ENCODE measurements at regions not wholly inside any gene's neighbourhood (a gene's known extent, or its start where the extent isn't known, plus 50 kb on each side); places are given as distances from the start of the nearest gene placed in this dataset.
A peak's percentile ranks its signal among the peaks of the same experiment; 100 is the strongest.
"Not testable (repeated sequence)": the region's sequence is repeated elsewhere in the genome, so short reads cannot be mapped to it uniquely, and the experiment has no call there.

DNA sequence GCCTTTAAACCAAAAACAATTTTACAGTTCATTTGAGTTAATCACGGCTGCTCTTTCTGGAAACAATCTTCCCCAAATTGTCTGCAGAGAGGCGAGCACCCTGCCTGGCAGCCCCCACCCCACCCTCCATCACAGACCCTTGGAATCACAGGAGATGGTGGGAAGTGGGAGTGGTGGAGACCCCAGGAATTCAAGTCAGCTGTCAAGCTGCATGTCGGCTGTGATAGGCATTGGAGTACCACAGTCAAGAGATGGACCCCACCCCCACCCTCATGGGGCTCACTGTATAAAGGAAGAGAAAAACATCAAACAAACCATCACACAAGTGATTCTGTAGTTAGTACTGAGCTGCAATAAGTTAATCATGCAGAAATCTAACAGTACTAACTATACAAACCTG is 360.4 kb downstream of the MATN1 start:
- H3K4me3 Mint-ChIP-seq, result no peak overlapping the region
- H3K36me3 Mint-ChIP-seq, result no peaks in the 10 kb centered on the region
- H3K27ac Mint-ChIP-seq, result no peak overlapping the region
- H3K4me1 Mint-ChIP-seq, result no peaks in the 10 kb centered on the region
- DNase-seq (ENCODE audit: low spot score in 2 of 2), result no peak
- ATAC-seq, result no peak
- no peaks in the 10 kb centered on the region for H3K9me3 Mint-ChIP-seq

DNA sequence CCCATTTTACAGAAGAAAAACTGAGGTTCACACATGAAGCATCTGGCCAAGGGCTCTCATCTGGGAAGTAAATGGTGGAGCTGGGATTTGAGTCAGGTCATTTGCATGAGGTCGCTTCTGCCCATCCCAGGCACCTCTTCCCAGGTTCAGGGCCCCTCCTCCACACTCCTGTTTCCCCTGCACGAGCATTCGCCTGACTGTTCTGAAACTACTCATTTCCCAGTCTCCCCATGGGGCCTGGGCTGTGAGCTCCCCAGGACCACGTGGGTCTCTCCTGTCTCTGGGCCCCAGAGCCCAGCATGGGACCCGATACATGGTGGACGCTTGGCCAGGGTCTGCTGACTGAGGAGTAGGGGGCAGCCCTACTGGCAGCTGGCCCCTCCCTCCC is 360.8 kb downstream of the MATN1 start:
- Mint-ChIP-seq H3K9me3 (no peaks in the 10 kb centered on the region), H3K4me3 (no peak overlapping the region), H3K27ac (no peak overlapping the region), H3K36me3 (no peaks in the 10 kb centered on the region), H3K4me1 (no peaks in the 10 kb centered on the region)
- DNase-seq (ENCODE audit: low spot score in 2 of 2) (no peak), ATAC-seq (no peak)

DNA sequence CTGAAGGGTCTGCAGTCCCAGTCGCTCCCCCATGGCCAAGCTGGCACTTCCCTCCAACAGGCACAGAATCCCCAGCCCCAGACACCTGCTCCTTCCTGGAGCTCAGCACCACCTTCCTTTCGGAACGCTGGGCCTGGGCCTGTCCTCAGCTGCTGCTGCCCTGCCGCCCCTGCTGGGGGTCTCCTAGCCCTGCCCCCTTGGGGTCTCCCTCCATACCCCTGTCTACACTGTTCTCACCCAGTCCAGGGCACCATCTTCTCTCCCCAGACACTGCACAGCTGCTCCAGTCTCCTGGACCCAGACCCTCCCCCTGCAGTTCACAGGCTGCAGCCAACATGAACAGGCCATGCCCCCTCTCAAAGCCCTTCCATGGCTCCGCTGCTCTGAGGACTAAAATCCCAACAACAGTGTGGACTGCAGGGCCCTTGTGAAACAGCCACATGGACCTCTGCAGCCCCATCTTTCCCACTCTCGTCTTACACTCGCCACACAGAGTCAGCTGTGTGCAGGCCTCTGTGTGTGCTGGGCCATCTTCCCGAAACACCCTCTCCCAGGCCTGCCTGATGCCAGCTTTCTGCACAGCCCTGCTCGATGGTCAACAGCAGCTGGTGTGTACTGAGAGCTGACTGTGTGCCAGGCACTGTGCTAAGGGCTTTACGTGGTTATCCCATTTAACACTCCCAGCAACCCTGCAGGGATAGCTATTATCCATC is 361.3 kb downstream of the MATN1 start:
- not testable (repeated sequence) for H3K4me3 Mint-ChIP-seq; ATAC-seq; DNase-seq (ENCODE audit: low spot score in 2 of 2)

DNA sequence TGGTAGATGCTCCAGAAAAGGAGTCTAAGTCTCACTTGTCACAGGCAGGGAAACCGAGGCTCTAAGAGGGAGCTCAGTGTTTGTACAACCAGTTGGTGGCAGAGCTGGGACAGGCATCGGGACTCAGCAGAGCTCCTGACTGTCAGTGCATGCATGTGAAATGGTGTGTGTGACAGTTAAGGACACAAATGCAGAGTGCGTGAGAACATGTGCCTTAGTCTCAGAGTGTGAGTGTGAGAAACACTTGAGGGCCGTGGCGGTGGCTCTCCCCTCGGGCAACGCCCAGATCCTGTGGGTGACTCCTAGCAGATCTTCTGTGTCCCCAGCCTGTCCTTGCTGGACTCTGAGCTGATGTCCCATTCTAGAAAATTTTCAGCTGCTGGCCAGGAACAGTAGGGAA is 362.6 kb downstream of the MATN1 start:
- Mint-ChIP-seq H3K27ac (no peak overlapping the region), H3K36me3 (no peaks in the 10 kb centered on the region), H3K4me1 (no peaks in the 10 kb centered on the region), H3K4me3 (no peak overlapping the region), H3K9me3 (no peaks in the 10 kb centered on the region)
- ATAC-seq (no peak), DNase-seq (ENCODE audit: low spot score in 2 of 2) (no peak)

More for the DNA sequence above, 361.3 kb downstream of the MATN1 start:
- H3K36me3 Mint-ChIP-seq, H3K27ac Mint-ChIP-seq, H3K4me1 Mint-ChIP-seq, H3K9me3 Mint-ChIP-seq: not testable (repeated sequence)

DNA sequence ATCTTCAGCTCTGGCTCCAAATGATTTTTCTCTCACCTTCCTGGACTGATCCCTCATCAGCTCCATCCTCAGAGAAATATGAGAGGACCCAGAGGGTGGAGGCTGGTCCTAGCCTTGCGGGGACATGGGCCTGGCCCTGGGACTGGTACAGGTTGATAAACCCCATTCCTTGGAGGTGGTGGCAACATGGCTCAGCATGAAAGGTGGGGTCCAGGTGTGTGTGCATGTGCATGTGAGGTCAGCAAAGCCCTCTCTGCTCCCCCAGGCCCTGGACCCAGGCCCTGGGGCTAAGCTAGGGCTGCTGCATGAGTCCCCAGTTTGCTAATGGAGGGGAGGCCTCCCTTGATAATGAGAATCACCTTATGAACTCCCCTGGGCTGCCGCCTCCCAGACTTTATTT is 363.1 kb downstream of the MATN1 start:
- Mint-ChIP-seq H3K9me3 (no peaks in the 10 kb centered on the region), H3K4me3 (no peak overlapping the region), H3K27ac (no peak overlapping the region), H3K4me1 (no peaks in the 10 kb centered on the region), H3K36me3 (no peaks in the 10 kb centered on the region)
- DNase-seq (ENCODE audit: low spot score in 2 of 2) (no peak), ATAC-seq (no peak)

DNA sequence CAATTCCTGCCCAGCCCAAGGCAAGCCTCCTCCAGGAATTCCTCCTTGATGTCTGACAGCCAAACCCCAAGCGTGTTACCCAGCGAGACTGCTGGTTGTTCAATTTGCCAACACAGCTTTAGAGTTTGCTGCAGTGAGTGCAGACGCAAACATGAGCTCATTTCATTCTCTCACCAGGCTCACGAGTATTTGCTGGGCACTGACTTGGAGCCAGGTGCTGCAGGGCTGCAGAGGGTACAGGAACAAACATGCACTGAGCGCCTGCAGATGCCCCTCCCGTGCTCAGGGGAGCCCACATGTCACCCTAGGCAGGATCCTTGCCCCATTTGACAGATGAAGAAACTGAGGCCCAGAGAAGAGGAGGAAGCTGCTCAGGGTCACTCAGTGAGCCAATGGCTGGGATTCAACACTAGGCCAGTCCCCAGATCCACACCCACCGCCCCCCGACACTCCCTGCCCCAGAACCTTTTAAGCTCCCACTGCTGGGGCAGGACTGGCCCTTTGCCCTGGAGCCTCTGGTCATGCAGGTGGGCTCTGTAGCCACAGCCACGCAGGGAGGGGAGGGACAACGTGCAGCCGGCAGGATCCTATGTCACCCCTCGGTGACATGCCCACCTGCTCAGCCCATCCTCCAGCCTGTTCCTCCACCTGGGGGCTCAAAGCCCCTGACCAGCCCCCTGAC is 363.7 kb downstream of the MATN1 start:
- H3K4me1 Mint-ChIP-seq, result no peaks in the 10 kb centered on the region
- no peak for ATAC-seq
- H3K4me3 Mint-ChIP-seq, result no peak overlapping the region
- H3K27ac Mint-ChIP-seq, result no peak overlapping the region
- no peak for DNase-seq (ENCODE audit: low spot score in 2 of 2)
- no peaks in the 10 kb centered on the region for H3K9me3 Mint-ChIP-seq
- no peaks in the 10 kb centered on the region for H3K36me3 Mint-ChIP-seq

DNA sequence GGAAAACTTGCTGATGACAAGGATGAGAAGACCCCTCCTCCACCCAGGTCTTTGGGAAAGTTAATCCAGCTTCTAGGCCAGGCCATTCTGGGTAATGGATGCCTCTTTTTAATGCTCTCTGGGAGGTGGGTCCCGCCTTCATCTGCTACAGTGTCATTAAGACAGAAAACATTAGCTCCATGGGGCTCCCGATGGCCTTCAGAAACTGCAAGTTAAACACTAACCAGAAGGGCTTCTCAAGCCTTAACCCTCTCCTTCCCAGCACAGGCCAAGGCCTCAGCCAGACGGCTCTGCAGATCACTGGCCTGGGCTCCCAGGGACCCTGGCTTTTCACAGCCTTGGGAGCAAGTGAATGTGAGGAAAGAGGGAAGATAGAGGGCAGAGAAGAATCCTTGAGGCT is 364.9 kb downstream of the MATN1 start:
- ATAC-seq (no peak), DNase-seq (ENCODE audit: low spot score in 2 of 2) (peak in 1 of 2 donors; percentile 22)
- H3K9me3 Mint-ChIP-seq, result no peaks in the 10 kb centered on the region
- H3K4me1 Mint-ChIP-seq, result no peaks in the 10 kb centered on the region
- no peaks in the 10 kb centered on the region for H3K36me3 Mint-ChIP-seq
- H3K4me3 Mint-ChIP-seq, result no peak overlapping the region
- H3K27ac Mint-ChIP-seq, result no peak overlapping the region

DNA sequence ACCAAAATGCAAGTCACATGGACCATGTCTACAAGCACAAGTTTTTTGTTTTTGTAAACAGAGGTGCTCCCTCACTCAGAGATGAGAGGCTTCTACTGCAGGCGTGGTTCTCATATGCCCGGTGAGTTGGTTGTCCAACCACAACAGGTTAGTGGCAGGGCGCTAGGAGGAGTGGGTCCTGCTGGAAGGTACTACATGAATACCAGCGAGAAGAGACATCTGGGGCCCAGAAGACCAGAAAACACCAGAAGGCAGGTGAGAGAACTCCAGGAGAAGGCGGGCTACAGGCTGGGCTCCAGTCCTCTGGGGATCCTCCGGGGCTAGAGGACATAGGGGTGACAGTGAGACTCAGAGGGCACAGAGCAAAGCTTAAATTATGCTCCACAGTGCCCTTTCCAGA is 366.5 kb downstream of the MATN1 start:
- Mint-ChIP-seq H3K9me3 (no peaks in the 10 kb centered on the region), H3K4me1 (no peaks in the 10 kb centered on the region), H3K27ac (no peak overlapping the region), H3K4me3 (no peak overlapping the region), H3K36me3 (no peaks in the 10 kb centered on the region)
- DNase-seq (ENCODE audit: low spot score in 2 of 2) (no peak), ATAC-seq (no peak)

DNA sequence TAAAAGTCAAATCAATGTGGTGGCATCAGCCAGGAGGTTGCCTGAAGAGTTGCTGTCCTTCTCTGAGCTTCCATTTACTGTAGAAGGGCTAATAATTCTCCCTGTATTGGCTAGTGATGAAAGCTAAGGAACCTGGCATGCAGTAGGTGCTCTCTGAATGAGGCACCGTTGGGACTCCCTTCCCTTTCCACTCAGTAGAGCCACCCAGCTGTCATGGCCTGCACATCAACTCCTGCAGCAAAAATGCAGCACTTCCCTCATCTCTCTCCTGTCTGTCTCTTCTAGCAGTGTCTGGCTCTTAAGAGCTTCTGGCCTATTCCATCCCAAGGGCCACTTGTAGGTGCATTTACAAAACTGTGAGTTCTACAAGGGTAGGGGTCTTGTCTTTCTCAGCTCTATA is 369.0 kb downstream of the MATN1 start:
- Mint-ChIP-seq H3K4me1 (no peaks in the 10 kb centered on the region), H3K9me3 (no peaks in the 10 kb centered on the region), H3K36me3 (no peaks in the 10 kb centered on the region), H3K4me3 (no peak overlapping the region), H3K27ac (no peak overlapping the region)
- DNase-seq (ENCODE audit: low spot score in 2 of 2), result no peak
- no peak for ATAC-seq

DNA sequence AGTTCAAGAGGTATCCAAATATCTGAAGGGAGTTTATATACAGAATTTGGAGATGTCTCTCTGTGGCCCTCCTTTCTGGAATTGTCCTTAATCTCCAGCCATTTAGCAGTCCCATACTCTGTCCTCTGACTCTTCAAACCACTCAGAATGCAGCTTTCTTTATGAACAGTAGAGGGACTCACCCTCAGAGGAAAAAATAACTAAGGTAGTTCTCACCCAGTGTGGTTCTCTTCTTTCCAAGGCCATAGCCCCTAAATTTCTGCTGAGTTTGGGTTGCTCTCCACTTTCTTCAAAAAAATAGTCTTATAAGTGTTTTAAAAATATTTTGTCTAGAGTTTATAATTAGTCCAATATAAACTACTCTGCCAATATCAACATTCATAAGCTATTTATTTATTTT is 369.7 kb downstream of the MATN1 start:
- no peak overlapping the region for H3K27ac Mint-ChIP-seq
- H3K4me1 Mint-ChIP-seq, result no peaks in the 10 kb centered on the region
- no peak for ATAC-seq
- no peaks in the 10 kb centered on the region for H3K9me3 Mint-ChIP-seq
- H3K4me3 Mint-ChIP-seq, result no peak overlapping the region
- H3K36me3 Mint-ChIP-seq, result no peaks in the 10 kb centered on the region
- peak in 1 of 2 donors; percentile 7 for DNase-seq (ENCODE audit: low spot score in 2 of 2)

DNA sequence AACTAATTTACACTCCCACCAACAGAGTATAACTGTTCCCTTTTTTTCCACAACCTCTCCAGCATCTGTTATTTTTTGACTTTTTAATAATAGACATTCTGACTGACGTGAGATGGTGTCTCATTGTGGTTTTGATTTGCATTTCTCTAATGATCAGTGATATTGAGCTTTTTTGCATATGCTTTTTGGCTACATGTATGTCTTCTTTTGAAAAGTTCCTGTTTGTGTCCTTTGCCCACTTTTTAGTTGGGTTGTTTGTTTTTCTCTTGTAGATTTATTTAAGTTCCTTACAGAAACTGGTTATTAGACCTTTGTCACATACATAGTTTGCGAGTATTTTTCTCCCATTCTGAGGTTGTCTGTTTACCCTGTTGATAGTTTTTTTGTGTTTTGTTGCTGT is 375.2 kb downstream of the MATN1 start:
- ATAC-seq (no peak), DNase-seq (ENCODE audit: low spot score in 2 of 2) (no peak)
- peaks cover 3% of the 10 kb centered on the region for H3K9me3 Mint-ChIP-seq
- no peaks in the 10 kb centered on the region for H3K4me1 Mint-ChIP-seq
- H3K27ac Mint-ChIP-seq, result no peak overlapping the region
- no peaks in the 10 kb centered on the region for H3K36me3 Mint-ChIP-seq
- no peak overlapping the region for H3K4me3 Mint-ChIP-seq

DNA sequence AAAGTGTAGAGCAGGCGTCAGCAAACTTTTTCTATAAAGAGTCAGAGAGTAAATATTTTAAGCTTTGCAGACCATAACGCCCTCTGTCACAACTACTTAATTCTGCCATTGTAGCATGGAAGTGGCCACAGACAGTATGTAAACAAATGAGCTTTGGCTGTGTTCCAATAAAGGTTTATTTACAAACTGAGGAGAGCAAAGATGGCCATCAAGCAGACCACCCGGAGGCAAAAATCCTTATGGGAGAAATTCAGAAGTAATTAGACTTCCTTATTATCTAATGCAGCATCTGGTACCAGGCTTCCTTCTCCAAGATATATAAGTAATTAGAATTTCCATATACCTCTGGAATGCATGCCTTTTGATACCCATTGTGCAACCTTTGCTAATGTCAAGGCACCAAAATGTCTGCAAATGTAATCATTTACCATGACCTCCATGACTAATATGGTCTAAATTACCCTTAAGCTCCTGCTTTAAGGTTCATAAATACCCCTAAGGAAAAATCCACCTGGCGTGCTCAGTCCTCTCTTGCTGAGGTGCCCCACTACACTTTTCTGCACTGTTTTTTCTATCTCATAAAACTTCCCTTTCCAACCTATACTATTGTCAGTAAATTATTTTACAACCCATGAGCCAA is 377.8 kb downstream of the MATN1 start:
- no peak for DNase-seq (ENCODE audit: low spot score in 2 of 2)
- H3K4me1 Mint-ChIP-seq, result no peaks in the 10 kb centered on the region
- no peak for ATAC-seq
- H3K9me3 Mint-ChIP-seq, result peaks cover 3% of the 10 kb centered on the region
- H3K36me3 Mint-ChIP-seq, result no peaks in the 10 kb centered on the region
- no peak overlapping the region for H3K27ac Mint-ChIP-seq
- H3K4me3 Mint-ChIP-seq, result no peak overlapping the region

DNA sequence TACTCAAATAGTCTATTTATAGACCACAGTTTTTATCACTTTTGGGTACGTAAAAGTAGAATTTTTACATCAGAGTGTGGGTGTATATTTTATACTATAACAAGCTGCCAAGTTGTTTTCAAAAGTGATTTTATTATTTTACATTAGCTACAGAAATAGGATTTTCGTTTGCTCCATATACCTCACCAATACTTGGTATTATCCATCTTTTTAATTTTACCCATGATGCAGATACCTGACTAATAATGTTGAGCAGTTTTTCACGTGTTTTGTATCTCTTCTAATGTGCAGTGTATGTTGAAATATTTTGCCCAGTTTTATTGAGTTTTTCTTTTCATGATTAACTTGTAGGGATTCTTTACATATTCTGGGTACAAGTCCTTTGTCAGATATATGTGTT is 379.8 kb downstream of the MATN1 start:
- Mint-ChIP-seq H3K9me3 (peaks cover 3% of the 10 kb centered on the region), H3K4me3 (no peak overlapping the region), H3K4me1 (no peaks in the 10 kb centered on the region), H3K36me3 (no peaks in the 10 kb centered on the region), H3K27ac (no peak overlapping the region)
- DNase-seq (ENCODE audit: low spot score in 2 of 2), result no peak
- no peak for ATAC-seq

DNA sequence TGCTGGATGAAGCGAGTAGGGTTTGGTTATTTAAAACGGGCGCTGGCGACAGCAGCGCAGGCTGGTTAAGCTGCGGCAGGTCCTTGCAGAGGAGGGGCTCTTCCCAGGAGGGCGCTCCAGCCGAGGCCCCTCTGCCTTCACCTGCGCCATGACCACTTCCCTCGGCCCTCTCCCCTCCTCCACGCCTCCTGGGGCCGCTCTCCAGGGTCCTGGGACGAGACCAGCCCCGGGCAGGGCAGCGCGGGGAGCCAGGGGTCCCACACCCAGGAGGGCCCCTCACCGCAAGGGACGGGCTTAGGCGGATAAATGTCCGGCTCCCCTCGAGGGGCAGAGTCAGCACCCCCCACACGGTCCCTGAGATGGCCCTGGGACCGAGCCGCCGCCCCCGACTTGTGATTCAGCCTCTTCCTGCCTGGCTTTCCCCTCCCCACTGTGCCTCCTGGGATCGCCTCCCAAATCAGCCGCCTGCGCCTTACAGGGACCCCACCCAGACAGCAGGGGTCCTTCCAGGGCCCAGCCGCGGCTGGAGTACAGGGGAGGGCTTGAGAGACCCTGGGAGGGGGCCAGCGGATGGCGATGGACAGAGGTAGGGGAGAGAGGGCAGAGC is 380.7 kb downstream of the MATN1 start:
- H3K36me3 Mint-ChIP-seq, result no peaks in the 10 kb centered on the region
- H3K9me3 Mint-ChIP-seq, result peaks cover 1% of the 10 kb centered on the region
- ATAC-seq (no peak), DNase-seq (ENCODE audit: low spot score in 2 of 2) (peak in 1 of 2 donors; percentile 37)
- H3K27ac Mint-ChIP-seq, result no peak overlapping the region
- no peak overlapping the region for H3K4me3 Mint-ChIP-seq
- no peaks in the 10 kb centered on the region for H3K4me1 Mint-ChIP-seq

DNA sequence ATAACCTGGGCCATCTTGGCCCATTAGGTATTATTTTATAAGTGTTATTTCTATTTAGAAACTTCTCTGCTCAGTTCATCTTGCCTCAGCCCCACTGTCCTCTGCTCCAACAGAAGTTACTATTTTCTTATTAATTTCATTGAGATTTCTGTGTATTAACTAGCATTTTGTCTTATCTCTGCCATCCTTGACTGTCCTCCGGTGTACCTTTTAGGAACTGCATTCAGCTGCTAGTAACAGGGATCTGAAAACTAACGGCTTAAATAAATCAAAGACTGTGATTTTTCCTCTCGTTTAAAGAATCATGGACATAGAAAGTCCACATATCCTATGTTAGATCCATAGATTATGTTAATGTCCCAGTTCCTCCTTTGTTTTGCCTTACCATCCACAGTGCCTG is 382.5 kb downstream of the MATN1 start:
- Mint-ChIP-seq H3K4me1 (no peaks in the 10 kb centered on the region), H3K9me3 (no peaks in the 10 kb centered on the region), H3K36me3 (no peaks in the 10 kb centered on the region), H3K27ac (no peak overlapping the region), H3K4me3 (no peak overlapping the region)
- DNase-seq (ENCODE audit: low spot score in 2 of 2), result no peak
- ATAC-seq, result no peak

DNA sequence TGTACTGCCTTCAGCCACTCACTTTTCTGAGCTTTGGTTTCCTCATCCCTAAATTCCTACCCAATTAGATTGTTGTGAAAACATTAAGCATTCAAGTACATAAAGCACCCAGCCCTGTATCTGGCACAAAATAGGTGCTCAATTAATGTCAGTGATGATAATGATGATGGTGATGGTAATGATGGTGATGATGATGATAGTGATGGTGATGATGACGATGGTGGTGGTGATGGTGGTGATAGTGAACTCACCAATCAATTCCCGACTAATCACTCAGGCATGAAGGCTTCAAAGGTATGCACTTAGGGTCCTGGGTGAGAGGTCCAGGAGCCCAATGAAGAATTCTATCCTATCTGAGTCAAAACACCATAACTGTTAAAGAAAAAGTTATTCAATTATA is 383.5 kb downstream of the MATN1 start:
- ATAC-seq, result no peak
- Mint-ChIP-seq H3K9me3 (no peaks in the 10 kb centered on the region), H3K4me3 (no peak overlapping the region), H3K4me1 (no peaks in the 10 kb centered on the region), H3K27ac (no peak overlapping the region), H3K36me3 (no peaks in the 10 kb centered on the region)
- DNase-seq (ENCODE audit: low spot score in 2 of 2), result no peak
